ENCODE measurements at regions not wholly inside any gene's neighbourhood (a gene's known extent, or its start where the extent isn't known, plus 50 kb on each side); places are given as distances from the start of the nearest gene placed in this dataset.

DNA sequence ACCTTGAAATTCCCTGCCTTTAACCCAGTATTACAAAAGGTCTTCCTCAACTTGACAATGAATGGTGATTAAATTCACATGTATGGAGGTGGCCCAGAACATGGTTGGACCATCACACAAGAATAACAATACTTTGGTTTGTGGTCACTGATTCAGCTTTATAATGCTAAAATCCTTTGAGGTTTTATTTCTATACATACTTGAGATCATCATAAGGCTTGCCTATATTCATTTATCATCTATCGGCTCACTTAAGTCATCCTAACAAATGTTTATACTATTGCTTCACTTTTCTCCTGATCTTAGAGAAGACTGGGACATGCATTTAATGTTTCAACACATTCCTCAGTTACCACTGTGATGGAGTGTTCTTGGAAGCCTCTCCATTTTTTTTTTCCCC is 191.3 kb downstream of the DMAC1 start:
- no peak for TF ChIP-seq GATA2 (IDR thresholded peaks at IDR 0.05; ENCODE audit: low read depth, low read length)
- no peak for TF ChIP-seq GATA3 (IDR thresholded peaks at IDR 0.05; ENCODE audit: low read depth, low read length)

All from SH-SY5Y (cell line).